Stimulated activated naive B cell treated with anti-CD40 and anti-IgM and Interleukin-4, amounts not matched to agents 10 μg/mL and 1 μg/mL and 100 μg/mL, for 72 hours (primary cell): ENCODE measurements at regions not wholly inside any gene's neighbourhood (a gene's known extent, or its start where the extent isn't known, plus 50 kb on each side); places are given as distances from the start of the nearest gene placed in this dataset.

ENCODE experiments used
- ATAC-seq, 2 donors: fragments of 150-1000 bp; cut with Tn5 transposase; replicated peaks; 2 replicates each; pipeline ENCODE4 v1.10.0; 2021; ENCODE audit warnings: moderate library complexity in 1 of 2
- DNase-seq: peaks from one replicate; pipeline ENCODE4 v3.0.0; 2021
- H3K27ac Mint-ChIP-seq: one replicate; pipeline ENCODE4 v1.8.0; 2022; ENCODE audit warnings: mild to moderate bottlenecking, mixed read lengths
- H3K27me3 Mint-ChIP-seq, 2 donors: one replicate each; pipeline ENCODE4 v1.8.0; 2022; ENCODE audit warnings: mixed read lengths in 2 of 2
- H3K36me3 Mint-ChIP-seq, 2 donors: one replicate each; pipeline ENCODE4 v1.8.0; 2022; ENCODE audit warnings: mixed read lengths in 2 of 2, mild to moderate bottlenecking in 1 of 2
- H3K4me1 Mint-ChIP-seq, 2 donors: one replicate each; pipeline ENCODE4 v1.8.0; 2022; ENCODE audit warnings: mixed read lengths in 2 of 2, mild to moderate bottlenecking in 1 of 2
- H3K4me3 Mint-ChIP-seq, 2 donors: one replicate each; pipeline ENCODE4 v1.8.0; 2022; ENCODE audit warnings: mild to moderate bottlenecking in 2 of 2, mixed read lengths in 2 of 2, moderate library complexity in 1 of 2
- H3K9me3 Mint-ChIP-seq, 2 donors: one replicate each; pipeline ENCODE4 v1.8.0; 2022; ENCODE audit warnings: mixed read lengths in 2 of 2, mild to moderate bottlenecking in 1 of 2

- Mint-ChIP-seq H3K36me3 (peaks cover 3% of the 10 kb centered on the region in 2 donors), H3K4me3 (peak overlapping the region in 1 of 2 donors; percentile 41), H3K4me1 (peaks cover 9 to 18% of the 10 kb centered on the region in 2 donors), H3K9me3 (peaks cover 7% of the 10 kb centered on the region in 2 donors), H3K27me3 (no peaks in the 10 kb centered on the region), H3K27ac (peak overlapping the region; percentile 86)
- ATAC-seq (peak; percentile 98), DNase-seq (peak; percentile 28)
Observed at GRCh38 chr11:26087120-26087935, 244.6 kb upstream of the ANO3 start.

- Mint-ChIP-seq H3K27ac (no peak overlapping the region), H3K27me3 (no peaks in the 10 kb centered on the region), H3K4me1 (peaks cover 13 to 22% of the 10 kb centered on the region in 2 donors), H3K4me3 (no peak overlapping the region), H3K9me3 (peaks cover 6 to 7% of the 10 kb centered on the region in 2 donors), H3K36me3 (peaks cover 3% of the 10 kb centered on the region in 2 donors)
- DNase-seq (no peak), ATAC-seq (no peak)
Observed at GRCh38 chr11:26088391-26088790, 243.5 kb upstream of the ANO3 start.

- Mint-ChIP-seq H3K27ac (no peak overlapping the region), H3K9me3 (peaks cover 7 to 9% of the 10 kb centered on the region in 2 donors), H3K4me3 (no peak overlapping the region)
Observed at GRCh38 chr11:26090651-26091050, 241.3 kb upstream of the ANO3 start.

GRCh38 chr11:26093206-26093605 is 238.7 kb upstream of the ANO3 start:
- no peak overlapping the region for H3K27ac Mint-ChIP-seq
- peaks cover 2 to 5% of the 10 kb centered on the region in 2 donors for H3K36me3 Mint-ChIP-seq
- peaks cover 7 to 9% of the 10 kb centered on the region in 2 donors for H3K9me3 Mint-ChIP-seq
- ATAC-seq = peak; percentile 60 to 77
- no peak for DNase-seq
- H3K4me3 Mint-ChIP-seq = no peak overlapping the region
- H3K4me1 Mint-ChIP-seq = peaks cover 13 to 17% of the 10 kb centered on the region in 2 donors
- no peaks in the 10 kb centered on the region for H3K27me3 Mint-ChIP-seq

More at GRCh38 chr11:26090651-26091050, 241.3 kb upstream of the ANO3 start:
- no peak for ATAC-seq
- H3K4me1 Mint-ChIP-seq = peaks cover 17 to 22% of the 10 kb centered on the region in 2 donors
- DNase-seq = no peak
- peaks cover 2 to 8% of the 10 kb centered on the region in 2 donors for H3K36me3 Mint-ChIP-seq
- no peaks in the 10 kb centered on the region for H3K27me3 Mint-ChIP-seq

- no peaks in the 10 kb centered on the region for H3K27me3 Mint-ChIP-seq
- peaks cover 10 to 18% of the 10 kb centered on the region in 2 donors for H3K4me1 Mint-ChIP-seq
- no peak for ATAC-seq
Observed at GRCh38 chr11:26095340-26095739, 236.6 kb upstream of the ANO3 start.

GRCh38 chr11:26096451-26096850 is 235.5 kb upstream of the ANO3 start:
- Mint-ChIP-seq H3K9me3 (peaks cover 4% of the 10 kb centered on the region in 2 donors), H3K27me3 (no peaks in the 10 kb centered on the region), H3K27ac (no peak overlapping the region), H3K4me1 (peaks cover 8 to 11% of the 10 kb centered on the region in 2 donors), H3K36me3 (peaks cover 0 to 5% of the 10 kb centered on the region in 2 donors), H3K4me3 (no peak overlapping the region)
- ATAC-seq = no peak
- no peak for DNase-seq

More at GRCh38 chr11:26095340-26095739, 236.6 kb upstream of the ANO3 start:
- DNase-seq = no peak
- Mint-ChIP-seq H3K9me3 (peaks cover 4% of the 10 kb centered on the region in 2 donors), H3K36me3 (peaks cover 0 to 5% of the 10 kb centered on the region in 2 donors), H3K27ac (no peak overlapping the region), H3K4me3 (no peak overlapping the region)

- Mint-ChIP-seq H3K27me3 (no peaks in the 10 kb centered on the region), H3K4me3 (no peak overlapping the region), H3K36me3 (no peaks in the 10 kb centered on the region), H3K27ac (no peak overlapping the region), H3K4me1 (peaks cover 11 to 21% of the 10 kb centered on the region in 2 donors), H3K9me3 (peaks cover 0 to 3% of the 10 kb centered on the region in 2 donors)
- DNase-seq (no peak), ATAC-seq (no peak)
Observed at GRCh38 chr11:26102325-26102724, 229.6 kb upstream of the ANO3 start.

GRCh38 chr11:26105762-26106423 is 226.0 kb upstream of the ANO3 start:
- peaks cover 0 to 3% of the 10 kb centered on the region in 2 donors for H3K9me3 Mint-ChIP-seq
- no peak for ATAC-seq
- DNase-seq = no peak
- no peak overlapping the region for H3K27ac Mint-ChIP-seq
- H3K4me1 Mint-ChIP-seq = peaks cover 11 to 15% of the 10 kb centered on the region in 2 donors
- no peaks in the 10 kb centered on the region for H3K36me3 Mint-ChIP-seq
- no peaks in the 10 kb centered on the region for H3K27me3 Mint-ChIP-seq
- no peak overlapping the region for H3K4me3 Mint-ChIP-seq

GRCh38 chr11:26106726-26107125 is 225.2 kb upstream of the ANO3 start:
- Mint-ChIP-seq H3K4me3 (no peak overlapping the region), H3K36me3 (no peaks in the 10 kb centered on the region), H3K27ac (no peak overlapping the region), H3K27me3 (no peaks in the 10 kb centered on the region), H3K9me3 (peaks cover 0 to 3% of the 10 kb centered on the region in 2 donors), H3K4me1 (peaks cover 11 to 15% of the 10 kb centered on the region in 2 donors)
- DNase-seq (no peak), ATAC-seq (no peak)

GRCh38 chr11:26109658-26110368 is 222.1 kb upstream of the ANO3 start:
- Mint-ChIP-seq H3K36me3 (no peaks in the 10 kb centered on the region), H3K9me3 (peaks cover 0 to 9% of the 10 kb centered on the region in 2 donors), H3K4me3 (no peak overlapping the region), H3K27ac (no peak overlapping the region), H3K4me1 (peaks cover 10 to 15% of the 10 kb centered on the region in 2 donors), H3K27me3 (no peaks in the 10 kb centered on the region)
- ATAC-seq (no peak), DNase-seq (no peak)

- Mint-ChIP-seq H3K4me3 (no peak overlapping the region), H3K36me3 (no peaks in the 10 kb centered on the region), H3K27ac (no peak overlapping the region), H3K9me3 (peaks cover 0 to 9% of the 10 kb centered on the region in 2 donors), H3K27me3 (no peaks in the 10 kb centered on the region), H3K4me1 (peaks cover 0 to 3% of the 10 kb centered on the region in 2 donors)
- no peak for DNase-seq
- no peak for ATAC-seq
Observed at GRCh38 chr11:26112264-26112663, 219.7 kb upstream of the ANO3 start.

GRCh38 chr11:26121466-26121865 is 210.5 kb upstream of the ANO3 start:
- Mint-ChIP-seq H3K4me1 (no peaks in the 10 kb centered on the region), H3K4me3 (no peak overlapping the region)

GRCh38 chr11:26126741-26127140 is 205.2 kb upstream of the ANO3 start:
- H3K4me1 Mint-ChIP-seq = peaks cover 0 to 1% of the 10 kb centered on the region in 2 donors

More at GRCh38 chr11:26121466-26121865, 210.5 kb upstream of the ANO3 start:
- ATAC-seq (no peak), DNase-seq (no peak)
- H3K9me3 Mint-ChIP-seq = peaks cover 5 to 6% of the 10 kb centered on the region in 2 donors
- H3K36me3 Mint-ChIP-seq = no peaks in the 10 kb centered on the region
- no peak overlapping the region for H3K27ac Mint-ChIP-seq
- H3K27me3 Mint-ChIP-seq = no peaks in the 10 kb centered on the region

GRCh38 chr11:26127336-26127735 is 204.6 kb upstream of the ANO3 start:
- Mint-ChIP-seq H3K27ac (no peak overlapping the region), H3K27me3 (no peaks in the 10 kb centered on the region), H3K4me3 (no peak overlapping the region), H3K4me1 (peaks cover 0 to 1% of the 10 kb centered on the region in 2 donors), H3K36me3 (no peaks in the 10 kb centered on the region), H3K9me3 (peaks cover 5 to 8% of the 10 kb centered on the region in 2 donors)
- no peak for ATAC-seq
- DNase-seq = no peak

More at GRCh38 chr11:26126741-26127140, 205.2 kb upstream of the ANO3 start:
- H3K9me3 Mint-ChIP-seq = peaks cover 5 to 8% of the 10 kb centered on the region in 2 donors
- DNase-seq (no peak), ATAC-seq (no peak)
- H3K27ac Mint-ChIP-seq = no peak overlapping the region
- no peaks in the 10 kb centered on the region for H3K27me3 Mint-ChIP-seq
- H3K36me3 Mint-ChIP-seq = no peaks in the 10 kb centered on the region
- H3K4me3 Mint-ChIP-seq = no peak overlapping the region
